ENCODE measurements at regions not wholly inside any gene's neighbourhood (a gene's known extent, or its start where the extent isn't known, plus 50 kb on each side); places are given as distances from the start of the nearest gene placed in this dataset.
"Not testable (repeated sequence)": the region's sequence is repeated elsewhere in the genome, so short reads cannot be mapped to it uniquely, and the experiment has no call there.

- DNase-seq = no peak
Measured at GRCh38 chr10:83536426-83536825, 602.9 kb upstream of the GHITM start.

GRCh38 chr10:83538047-83538446 lies 601.3 kb upstream of the GHITM start:
- in situ Hi-C loops (cut with HindIII; ENCODE audit: low pct_ligation_motif_present, low pct_unique_long_range_greater_than_20kb, low sequenced_read_pairs) = no loop called here
- no peak for DNase-seq

More at GRCh38 chr10:83536426-83536825, 602.9 kb upstream of the GHITM start:
- in situ Hi-C loops (cut with HindIII; ENCODE audit: low pct_ligation_motif_present, low pct_unique_long_range_greater_than_20kb, low sequenced_read_pairs) = no loop called here

GRCh38 chr10:83539528-83540308 lies 599.6 kb upstream of the GHITM start:
- in situ Hi-C loops (cut with HindIII; ENCODE audit: low pct_ligation_motif_present, low pct_unique_long_range_greater_than_20kb, low sequenced_read_pairs) = no loop called here
- DNase-seq = no peak

- no peak for DNase-seq
- in situ Hi-C loops (cut with HindIII; ENCODE audit: low pct_ligation_motif_present, low pct_unique_long_range_greater_than_20kb, low sequenced_read_pairs) = no loop called here
Measured at GRCh38 chr10:83541046-83541445, 598.3 kb upstream of the GHITM start.

- in situ Hi-C loops (cut with HindIII; ENCODE audit: low pct_ligation_motif_present, low pct_unique_long_range_greater_than_20kb, low sequenced_read_pairs) = no loop called here
- DNase-seq = no peak
Measured at GRCh38 chr10:83542774-83543411, 596.4 kb upstream of the GHITM start.

GRCh38 chr10:83543691-83544462 lies 595.4 kb upstream of the GHITM start:
- no peak for DNase-seq
- in situ Hi-C loops (cut with HindIII; ENCODE audit: low pct_ligation_motif_present, low pct_unique_long_range_greater_than_20kb, low sequenced_read_pairs) = no loop called here

GRCh38 chr10:83545901-83546391 lies 593.4 kb upstream of the GHITM start:
- in situ Hi-C loops (cut with HindIII; ENCODE audit: low pct_ligation_motif_present, low pct_unique_long_range_greater_than_20kb, low sequenced_read_pairs) = no loop called here
- no peak for DNase-seq

- in situ Hi-C loops (cut with HindIII; ENCODE audit: low pct_ligation_motif_present, low pct_unique_long_range_greater_than_20kb, low sequenced_read_pairs) = not testable (repeated sequence)
Measured at GRCh38 chr10:83551190-83551589, 588.1 kb upstream of the GHITM start.

GRCh38 chr10:83553366-83553765 lies 585.9 kb upstream of the GHITM start:
- in situ Hi-C loops (cut with HindIII; ENCODE audit: low pct_ligation_motif_present, low pct_unique_long_range_greater_than_20kb, low sequenced_read_pairs) = no loop called here
- no peak for DNase-seq

More at GRCh38 chr10:83551190-83551589, 588.1 kb upstream of the GHITM start:
- not testable (repeated sequence) for DNase-seq

- in situ Hi-C loops (cut with HindIII; ENCODE audit: low pct_ligation_motif_present, low pct_unique_long_range_greater_than_20kb, low sequenced_read_pairs) = no loop called here
- no peak for DNase-seq
Measured at GRCh38 chr10:83555264-83555663, 584.0 kb upstream of the GHITM start.

GRCh38 chr10:83562381-83562780 lies 576.9 kb upstream of the GHITM start:
- no peak for DNase-seq
- in situ Hi-C loops (cut with HindIII; ENCODE audit: low pct_ligation_motif_present, low pct_unique_long_range_greater_than_20kb, low sequenced_read_pairs) = no loop called here

- in situ Hi-C loops (cut with HindIII; ENCODE audit: low pct_ligation_motif_present, low pct_unique_long_range_greater_than_20kb, low sequenced_read_pairs) = no loop called here
- no peak for DNase-seq
Measured at GRCh38 chr10:83564889-83565588, 574.3 kb upstream of the GHITM start.

GRCh38 chr10:83572036-83572435 lies 567.3 kb upstream of the GHITM start:
- in situ Hi-C loops (cut with HindIII; ENCODE audit: low pct_ligation_motif_present, low pct_unique_long_range_greater_than_20kb, low sequenced_read_pairs) = no loop called here
- DNase-seq = no peak

- in situ Hi-C loops (cut with HindIII; ENCODE audit: low pct_ligation_motif_present, low pct_unique_long_range_greater_than_20kb, low sequenced_read_pairs) = no loop called here
- DNase-seq = no peak
Measured at GRCh38 chr10:83574770-83575169, 564.5 kb upstream of the GHITM start.

- no peak for DNase-seq
- in situ Hi-C loops (cut with HindIII; ENCODE audit: low pct_ligation_motif_present, low pct_unique_long_range_greater_than_20kb, low sequenced_read_pairs) = no loop called here
Measured at GRCh38 chr10:83577421-83577820, 561.9 kb upstream of the GHITM start.

- in situ Hi-C loops (cut with HindIII; ENCODE audit: low pct_ligation_motif_present, low pct_unique_long_range_greater_than_20kb, low sequenced_read_pairs) = no loop called here
- DNase-seq = no peak
Measured at GRCh38 chr10:83580373-83581012, 558.8 kb upstream of the GHITM start.

GRCh38 chr10:83582407-83583095 lies 556.8 kb upstream of the GHITM start:
- in situ Hi-C loops (cut with HindIII; ENCODE audit: low pct_ligation_motif_present, low pct_unique_long_range_greater_than_20kb, low sequenced_read_pairs) = no loop called here
- no peak for DNase-seq

- DNase-seq = no peak
- in situ Hi-C loops (cut with HindIII; ENCODE audit: low pct_ligation_motif_present, low pct_unique_long_range_greater_than_20kb, low sequenced_read_pairs) = no loop called here
Measured at GRCh38 chr10:83585686-83586085, 553.6 kb upstream of the GHITM start.
